Right ventricle myocardium inferior (tissue), 1 donor: ENCODE measurements at regions not wholly inside any gene's neighbourhood (a gene's known extent, or its start where the extent isn't known, plus 50 kb on each side); places are given as distances from the start of the nearest gene placed in this dataset.

Experiments used
- ATAC-seq: fragments of 200-7000 bp; cut with Tn5 transposase; one replicate; pipeline ENCODE4 v1.9.1; 2020; ENCODE audit warnings: mild to moderate bottlenecking, moderate library complexity
- DNase-seq: peaks from one replicate; pipeline ENCODE4 v3.0.0; 2021; ENCODE audit errors: missing footprints
- intact Hi-C: fragments of 100-400 bp; cut with DNase I; formaldehyde crosslinking; loops from one replicate; pipeline ENCODE4 v1.11.0; 2022
- donor health status: DM: no; HTN: yes; CAD: no; lungs with severe emphysema.

DNA sequence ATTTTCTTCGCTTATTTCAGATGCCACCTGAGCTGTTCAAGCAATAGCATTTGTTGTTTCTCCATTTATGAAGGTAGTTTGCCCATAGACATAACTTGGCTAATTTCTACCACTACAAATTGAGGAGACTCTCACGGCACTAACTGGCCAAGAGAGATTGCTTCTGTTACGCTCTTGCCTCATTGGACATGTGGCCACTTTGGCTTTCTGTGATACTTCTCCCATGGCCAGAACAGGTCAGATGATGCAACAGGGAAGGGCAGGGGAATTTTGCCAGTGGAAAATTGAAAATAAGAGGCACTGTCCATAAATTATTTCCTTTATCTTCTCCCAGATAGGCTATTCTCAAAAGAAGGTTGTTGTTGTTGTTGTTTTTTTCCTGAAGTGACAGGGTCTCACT lies 1633.3 kb upstream of the LRRTM3 start:
- intact Hi-C loops, result no loop called here
- ATAC-seq (no peak), DNase-seq (no peak)

DNA sequence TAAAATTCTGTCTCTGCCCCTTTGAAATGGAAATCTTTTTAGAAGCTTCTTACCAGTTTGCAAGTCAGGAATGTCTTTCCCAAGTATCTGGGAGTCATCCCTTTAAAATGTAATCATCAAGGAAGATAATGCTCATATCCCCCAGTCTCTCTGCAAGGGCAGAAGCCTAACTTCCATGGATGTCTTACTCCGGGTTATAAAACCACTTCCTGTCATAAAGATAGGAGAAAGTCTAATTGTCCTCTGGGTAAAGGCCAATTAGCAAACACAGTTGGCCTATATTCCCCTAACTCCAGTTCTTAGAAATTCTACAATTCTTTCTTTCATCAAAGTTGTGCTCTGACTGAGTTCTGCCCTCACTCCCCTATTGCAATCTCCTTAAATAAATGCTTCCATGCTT lies 1631.5 kb upstream of the LRRTM3 start:
- intact Hi-C loops, result no loop called here
- DNase-seq (no peak), ATAC-seq (no peak)

DNA sequence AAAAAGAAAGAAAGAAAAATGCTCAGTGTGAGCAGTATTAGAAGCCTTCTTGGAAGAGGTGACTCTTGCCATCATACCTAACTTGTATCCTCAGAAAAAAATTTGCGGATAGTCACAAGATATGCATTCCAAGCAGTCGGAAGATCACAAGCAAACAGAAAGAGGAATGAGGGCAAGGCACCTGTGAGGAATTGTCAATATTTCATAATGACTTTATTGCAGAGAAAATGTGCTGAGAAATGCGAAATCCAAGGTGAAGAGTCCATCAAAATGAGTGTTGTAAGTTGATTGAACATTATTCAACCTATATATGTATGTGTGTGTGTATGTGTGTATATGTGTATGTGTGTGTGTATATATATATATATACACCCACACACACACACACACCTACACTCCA lies 1624.7 kb upstream of the LRRTM3 start:
- DNase-seq (no peak), ATAC-seq (no peak)
- intact Hi-C loops, result no loop called here

DNA sequence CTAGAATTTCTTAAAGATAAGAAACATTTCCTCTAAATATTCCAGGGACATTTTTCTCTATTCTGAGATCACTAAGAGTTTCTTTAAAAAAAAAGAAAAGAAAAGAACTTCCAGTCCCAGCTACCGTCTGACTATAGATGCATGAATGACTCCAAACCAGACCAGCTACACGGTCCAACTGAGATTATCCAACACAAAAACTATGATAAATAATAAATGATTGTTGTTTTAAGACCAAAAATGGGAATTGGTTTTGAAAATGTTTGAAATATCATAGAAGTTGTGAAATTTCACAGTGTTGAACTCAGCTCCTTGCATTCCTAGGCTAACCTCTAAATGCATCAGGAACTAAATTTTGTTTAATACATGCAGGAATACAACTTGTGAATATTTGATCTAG lies 1619.6 kb upstream of the LRRTM3 start:
- intact Hi-C loops, result no loop called here
- ATAC-seq, result no peak
- DNase-seq, result no peak

DNA sequence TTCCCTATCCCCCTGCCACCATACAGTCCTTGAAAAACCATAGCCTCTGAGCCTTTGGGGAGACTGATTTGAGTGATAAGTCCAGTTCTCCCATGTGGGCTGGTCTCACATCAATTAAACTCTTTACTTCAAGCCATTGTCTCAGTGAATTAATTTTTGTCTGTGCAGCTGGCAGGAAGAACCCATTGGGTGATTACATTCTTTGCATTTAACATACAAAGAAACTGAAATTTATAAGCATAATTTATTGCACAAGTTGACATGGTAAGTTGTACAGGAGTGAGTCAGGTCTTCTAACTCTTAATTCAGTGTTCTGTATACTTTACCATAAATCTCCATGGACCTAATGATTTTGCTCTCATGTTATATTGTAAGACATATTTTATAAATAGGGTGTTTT lies 1613.0 kb upstream of the LRRTM3 start:
- intact Hi-C loops, result no loop called here
- no peak for DNase-seq
- no peak for ATAC-seq

DNA sequence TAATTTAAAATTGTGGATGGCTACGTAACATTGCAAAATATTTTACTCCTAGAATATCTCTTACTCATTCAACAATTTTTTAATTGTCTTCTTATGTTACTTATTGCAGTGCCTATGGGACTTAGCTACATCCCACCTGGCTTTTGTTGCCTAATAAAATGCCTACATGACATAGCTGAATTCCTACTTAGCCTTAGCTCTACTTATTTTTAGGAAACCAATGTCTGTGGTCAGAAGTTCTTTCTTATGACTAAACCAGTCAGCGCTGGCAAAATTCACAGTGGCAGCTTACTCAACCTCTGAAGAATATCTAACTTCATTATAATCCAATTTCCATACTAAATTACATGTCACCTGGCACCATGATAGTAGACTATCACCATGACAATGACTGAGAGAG lies 1612.4 kb upstream of the LRRTM3 start:
- DNase-seq (no peak), ATAC-seq (no peak)
- intact Hi-C loops, result no loop called here

DNA sequence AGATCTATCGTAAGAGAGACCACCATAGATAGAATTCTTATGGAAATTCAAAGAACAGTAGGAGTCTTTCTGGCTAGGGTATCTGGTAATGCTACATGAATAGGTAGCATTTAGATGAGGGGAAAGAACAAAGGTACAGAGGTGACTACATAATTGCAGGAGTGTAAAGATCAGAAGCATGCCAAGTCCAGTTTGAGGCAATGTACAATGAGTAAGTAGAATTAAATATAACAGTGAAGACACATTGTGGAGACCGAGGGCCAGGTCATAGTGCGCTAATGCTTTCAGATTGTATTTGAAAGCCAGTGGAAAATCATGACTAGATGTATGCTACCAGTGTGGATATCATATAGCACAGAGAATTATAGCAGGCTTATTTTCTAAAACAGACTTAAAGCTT lies 1611.6 kb upstream of the LRRTM3 start:
- intact Hi-C loops, result no loop called here

DNA sequence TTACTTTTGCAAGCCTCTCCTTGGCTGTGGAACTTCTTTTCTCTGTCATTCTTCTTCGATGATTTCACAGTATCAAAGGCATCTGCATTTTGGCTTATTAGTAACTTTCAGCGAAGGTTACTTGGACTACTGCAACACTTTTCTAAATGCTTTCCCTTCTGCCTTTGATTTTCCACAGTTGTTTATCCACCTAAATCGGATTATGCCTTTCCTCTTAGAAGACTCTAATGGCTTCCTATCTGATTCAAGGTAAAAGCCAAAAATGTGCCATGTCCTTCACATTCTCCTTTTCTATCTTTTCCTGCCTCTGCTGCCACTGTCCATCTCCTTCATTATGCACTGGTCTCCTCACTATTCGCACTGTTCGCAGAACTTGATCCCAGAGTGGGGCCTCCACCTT lies 1606.3 kb upstream of the LRRTM3 start:
- DNase-seq (no peak), ATAC-seq (no peak)
- intact Hi-C loops, result no loop called here

More for the DNA sequence above, 1611.6 kb upstream of the LRRTM3 start:
- ATAC-seq (no peak), DNase-seq (no peak)

DNA sequence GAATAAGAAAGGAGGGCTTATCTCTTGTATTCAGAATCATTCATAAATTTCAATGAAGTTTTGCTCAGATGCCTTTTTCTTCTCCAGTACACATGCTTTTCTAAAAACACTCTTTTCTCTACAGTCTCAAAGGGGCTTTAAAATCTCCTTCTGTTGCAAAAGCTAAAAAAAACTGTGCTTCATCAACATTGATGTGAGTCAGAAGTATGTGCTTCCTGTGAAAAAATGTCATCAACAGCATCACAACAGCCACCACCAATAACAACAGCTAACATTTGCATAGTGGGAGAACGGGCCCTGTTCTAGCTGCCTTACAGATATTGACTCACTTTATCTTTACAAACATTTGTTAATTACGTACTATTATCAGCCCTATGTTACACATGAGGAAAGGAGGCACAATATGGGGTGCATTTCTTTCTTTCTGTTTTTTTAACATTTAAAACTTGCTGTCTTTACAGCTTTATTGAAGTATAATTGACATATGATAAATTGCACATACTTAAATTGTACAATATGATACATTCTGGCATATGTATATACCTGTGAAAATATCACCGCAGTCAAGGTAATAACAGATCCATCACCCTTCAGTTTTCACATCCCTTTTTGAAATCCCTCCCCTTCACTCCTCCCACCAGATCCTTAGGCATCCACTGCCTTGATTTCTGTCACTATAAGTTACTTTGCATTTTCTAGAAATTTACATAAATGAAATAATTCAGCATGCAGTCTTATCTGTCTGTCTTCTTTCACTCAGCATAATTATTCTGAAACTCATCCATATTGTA lies 1605.4 kb upstream of the LRRTM3 start:
- intact Hi-C loops, result no loop called here
- ATAC-seq, result no peak
- DNase-seq, result no peak

DNA sequence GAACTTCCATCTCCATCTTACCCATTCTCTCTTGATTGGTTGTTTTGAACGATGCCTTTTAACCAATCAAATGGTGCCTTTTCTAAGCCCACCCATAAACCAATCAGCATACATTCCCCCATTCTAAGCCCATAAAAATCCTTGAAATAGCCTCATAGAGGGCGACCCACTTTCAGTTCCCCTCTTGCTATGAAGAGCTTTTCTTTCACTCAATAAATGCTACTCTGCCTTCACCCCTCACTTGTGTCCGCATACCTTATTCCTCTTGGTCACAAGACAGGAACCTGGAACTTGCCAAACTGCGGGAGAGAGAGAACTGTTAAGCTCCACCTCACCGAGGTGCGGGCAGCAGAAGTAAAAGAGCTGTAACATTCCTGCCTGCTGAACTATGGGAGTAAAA lies 1602.0 kb upstream of the LRRTM3 start:
- ATAC-seq, result no peak
- no peak for DNase-seq
- intact Hi-C loops, result no loop called here

DNA sequence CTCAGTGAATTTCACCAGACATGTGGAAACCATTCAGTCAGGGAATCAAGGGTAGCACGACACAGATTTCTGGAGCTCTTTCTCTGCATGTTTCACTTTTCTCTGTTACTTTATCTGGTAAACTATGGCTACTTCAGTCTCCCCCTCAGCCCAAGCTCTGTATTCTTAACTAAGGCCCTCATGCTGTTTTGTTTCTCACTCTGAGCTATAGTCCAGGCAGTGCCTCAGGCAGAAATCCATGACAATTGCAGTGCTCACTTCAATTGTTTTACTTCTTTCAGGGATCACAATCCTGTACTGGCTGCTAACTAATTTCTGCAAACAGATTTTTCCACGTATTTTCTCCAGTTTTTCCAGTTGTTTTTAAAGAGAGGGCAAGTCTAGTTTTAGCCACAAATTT lies 1599.9 kb upstream of the LRRTM3 start:
- DNase-seq, result no peak
- no peak for ATAC-seq
- intact Hi-C loops, result no loop called here

DNA sequence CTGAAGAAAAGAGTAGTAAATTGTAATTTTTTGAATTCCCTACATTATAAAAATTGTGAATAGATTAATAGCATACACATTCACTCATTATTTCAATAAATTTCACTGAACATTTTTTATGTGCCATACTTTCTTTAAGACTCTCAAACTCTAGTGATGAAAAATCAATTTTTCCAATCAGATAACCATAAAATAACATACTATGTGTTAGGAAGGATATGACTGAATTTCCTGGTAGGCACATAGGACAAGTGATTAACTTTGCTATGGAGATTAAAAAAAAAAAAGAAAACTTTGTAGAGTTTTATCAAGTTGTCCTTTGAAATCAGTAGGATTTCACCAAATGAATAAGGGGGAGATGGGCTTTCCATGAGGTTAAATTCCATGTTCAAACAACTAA lies 1597.3 kb upstream of the LRRTM3 start:
- ATAC-seq (no peak), DNase-seq (no peak)
- intact Hi-C loops, result no loop called here

DNA sequence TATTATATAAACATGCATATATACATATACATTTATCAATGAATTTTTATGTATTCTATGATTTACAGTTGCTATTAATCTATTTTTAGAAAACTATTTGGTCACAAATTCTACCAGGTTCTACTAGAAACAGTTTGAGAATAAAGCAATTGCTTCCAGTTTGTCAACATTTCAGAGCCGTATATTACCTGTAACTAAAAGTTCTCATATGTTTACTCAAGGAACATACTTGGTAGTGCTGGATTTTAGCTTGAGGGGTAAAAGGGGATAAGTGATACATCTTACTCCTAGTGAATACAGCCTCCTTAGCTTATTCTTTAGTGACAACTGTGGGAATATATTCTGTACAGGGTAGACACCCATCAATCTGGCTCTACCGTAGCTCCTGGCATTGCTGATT lies 1590.5 kb upstream of the LRRTM3 start:
- DNase-seq (no peak), ATAC-seq (no peak)
- intact Hi-C loops, result no loop called here

DNA sequence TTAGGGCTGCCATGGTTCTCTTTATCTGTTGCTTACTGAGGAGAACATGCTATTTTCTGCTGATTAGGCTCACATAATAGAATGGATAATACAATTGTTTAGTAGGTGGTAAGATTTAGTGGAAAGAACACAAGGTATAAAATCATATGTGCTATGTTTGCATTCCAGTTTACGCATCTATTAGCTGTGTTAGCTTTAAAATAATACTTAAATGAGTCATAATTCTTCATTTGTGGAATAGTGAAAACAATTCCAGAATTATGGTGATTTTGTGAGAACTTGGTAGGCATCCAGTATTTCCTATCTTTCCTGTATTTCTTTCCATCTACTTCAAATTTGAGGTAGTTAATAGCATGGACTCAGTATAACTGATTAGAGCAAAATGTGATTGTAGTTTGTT lies 1585.5 kb upstream of the LRRTM3 start:
- DNase-seq (no peak), ATAC-seq (no peak)
- intact Hi-C loops, result no loop called here

DNA sequence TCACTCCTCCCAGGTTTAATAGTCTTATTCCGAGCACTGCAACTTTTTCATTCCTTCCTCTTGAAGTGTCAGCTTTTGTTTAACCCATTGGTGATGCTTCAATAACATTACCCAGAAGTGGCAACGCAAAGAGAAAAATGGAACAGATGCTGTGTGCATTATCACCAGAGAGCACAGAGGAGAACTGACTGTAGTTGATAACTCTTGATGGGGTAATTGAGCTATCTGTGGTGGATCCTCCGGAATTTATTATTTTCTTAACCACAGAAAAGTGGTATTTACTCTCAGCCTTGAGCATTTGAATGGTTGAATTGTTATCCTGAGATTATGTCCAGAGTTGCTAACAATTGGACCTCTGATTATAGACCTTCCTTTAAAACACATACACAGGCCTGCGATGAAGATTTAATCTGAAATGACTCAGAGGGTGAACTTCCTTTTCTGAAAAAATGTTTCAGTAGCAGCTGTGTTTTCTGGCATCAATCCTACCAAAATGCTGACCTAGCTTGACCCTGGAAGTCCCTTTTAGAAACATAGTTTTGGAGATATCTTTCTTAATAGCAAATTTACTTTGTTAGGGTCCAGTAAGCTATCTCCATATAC lies 1584.4 kb upstream of the LRRTM3 start:
- no peak for DNase-seq
- ATAC-seq, result peak; percentile 70
- intact Hi-C loops, result no loop called here

DNA sequence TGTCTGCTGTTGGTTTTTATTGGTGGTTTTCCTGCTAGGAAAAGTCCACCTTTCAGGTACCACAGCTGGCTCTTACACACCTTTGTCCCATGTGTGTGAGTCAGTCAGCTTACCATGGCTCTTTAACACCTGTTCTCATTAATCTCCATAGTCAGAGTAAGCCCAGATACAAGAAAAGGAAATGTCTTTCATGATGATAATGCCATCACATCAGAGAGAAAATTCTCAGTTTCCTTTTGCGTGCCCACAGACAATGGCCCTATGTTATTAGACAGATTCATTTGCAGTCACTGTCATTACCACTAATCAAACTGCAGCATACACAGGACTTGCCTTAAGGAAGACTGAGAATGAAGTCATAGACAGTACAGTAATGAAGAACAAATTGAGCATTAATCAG lies 1583.6 kb upstream of the LRRTM3 start:
- intact Hi-C loops, result no loop called here
- ATAC-seq (no peak), DNase-seq (no peak)

DNA sequence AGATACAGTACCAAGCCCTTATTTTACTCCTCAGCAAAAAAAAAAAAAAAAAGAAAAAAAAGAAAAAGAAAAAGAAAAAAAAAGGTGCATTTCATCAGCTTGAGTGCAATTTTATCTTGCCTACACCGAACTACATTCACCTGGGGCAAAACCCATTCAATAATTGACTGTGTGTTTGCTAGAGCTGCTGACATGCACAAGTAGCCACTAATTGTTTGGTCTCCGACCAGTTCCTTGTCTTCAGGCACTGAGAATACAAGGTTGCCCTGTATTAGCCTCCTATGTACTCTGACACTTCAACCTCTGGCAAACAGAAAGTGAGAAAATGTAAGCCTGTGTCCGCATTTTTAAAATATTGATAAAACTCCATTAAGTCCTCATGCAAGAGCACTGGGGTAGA lies 1579.4 kb upstream of the LRRTM3 start:
- no peak for ATAC-seq
- DNase-seq, result no peak
- intact Hi-C loops, result no loop called here

DNA sequence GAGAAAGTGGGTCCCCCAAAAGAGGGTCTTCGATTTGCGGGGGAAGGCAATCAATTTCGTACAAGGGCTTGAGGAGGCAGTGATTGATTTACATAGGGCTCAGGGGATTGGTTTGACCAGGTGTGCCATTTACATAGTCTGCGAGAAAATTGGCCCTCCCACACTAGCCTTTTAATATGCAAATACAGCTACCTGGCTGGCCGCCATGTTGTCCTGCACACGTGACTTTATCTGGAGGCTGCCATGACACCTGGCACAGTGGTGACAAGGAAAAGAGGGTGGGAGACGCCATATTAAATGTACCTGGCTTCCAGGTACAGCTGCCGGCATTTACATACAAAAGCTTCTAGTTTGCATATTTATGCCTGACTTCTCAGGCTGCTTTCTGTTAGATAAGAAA lies 1577.2 kb upstream of the LRRTM3 start:
- intact Hi-C loops, result no loop called here
- DNase-seq (no peak), ATAC-seq (no peak)

DNA sequence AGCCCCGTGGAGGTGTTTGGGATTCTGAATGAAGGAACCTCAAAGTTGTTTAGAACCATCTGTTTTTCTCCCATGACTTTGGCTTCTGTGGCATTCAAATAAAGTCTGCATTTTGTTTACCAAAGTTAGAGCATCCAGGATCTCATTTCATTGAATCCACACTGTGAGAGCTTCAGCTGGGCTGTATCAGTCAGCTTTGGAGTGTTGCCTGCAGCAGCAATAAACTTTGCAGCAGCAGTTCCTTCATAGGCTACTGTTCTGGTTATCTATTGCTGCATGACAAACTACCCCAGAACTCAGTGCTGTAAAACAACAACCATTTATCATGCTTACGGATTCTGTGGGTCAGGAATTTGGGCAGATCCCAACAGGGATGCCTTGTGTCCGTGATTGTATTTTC lies 1575.2 kb upstream of the LRRTM3 start:
- no peak for ATAC-seq
- intact Hi-C loops, result no loop called here

DNA sequence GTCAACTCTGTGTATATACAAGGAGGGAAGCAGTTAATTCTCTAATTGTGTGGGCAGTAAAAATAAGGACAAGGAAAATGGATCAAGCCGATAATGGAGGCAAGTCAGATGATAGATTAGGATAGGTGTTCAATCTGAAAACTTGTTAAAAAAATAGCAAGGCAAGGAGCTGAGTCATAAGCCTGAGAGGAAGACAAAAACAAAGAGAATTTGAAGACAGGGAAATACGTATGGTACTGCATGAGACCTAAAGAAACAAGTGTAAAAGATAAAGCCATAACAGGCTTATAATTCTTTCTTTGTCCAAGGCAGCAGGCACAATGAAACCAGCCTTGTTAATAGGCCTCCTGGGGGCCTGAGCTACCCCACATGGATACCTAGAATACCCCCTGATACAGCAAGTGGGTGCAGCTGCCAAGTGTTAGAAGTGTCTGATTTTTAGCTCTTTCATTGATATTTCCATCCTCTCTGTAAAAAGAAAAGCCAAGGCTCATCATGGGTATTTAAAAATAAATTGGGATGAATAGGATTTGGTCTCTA lies 1570.6 kb upstream of the LRRTM3 start:
- ATAC-seq, result no peak
- intact Hi-C loops, result no loop called here
- DNase-seq, result no peak

More for the DNA sequence above, 1575.2 kb upstream of the LRRTM3 start:
- no peak for DNase-seq

DNA sequence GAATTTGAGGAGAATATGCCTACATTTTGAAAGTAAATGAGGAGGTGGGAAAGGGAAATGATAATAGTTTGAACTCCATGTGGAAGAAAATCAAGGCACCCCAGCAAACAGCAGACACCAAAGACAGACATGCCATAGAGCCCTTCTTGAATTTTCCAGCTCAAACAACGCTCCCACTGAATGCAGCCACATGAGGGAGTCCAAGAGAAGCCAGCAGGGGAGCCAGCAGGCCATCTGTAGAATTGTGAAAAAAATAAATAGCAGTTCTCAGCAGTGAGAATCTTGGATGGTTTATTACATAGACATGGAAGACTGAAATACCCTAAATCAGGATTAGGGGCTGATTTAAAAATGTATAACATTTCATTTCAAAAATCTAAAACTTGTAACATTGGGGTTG lies 1567.3 kb upstream of the LRRTM3 start:
- DNase-seq (no peak), ATAC-seq (no peak)

More for the DNA sequence above, 1567.3 kb upstream of the LRRTM3 start:
- intact Hi-C loops, result no loop called here
